Endothelial cell of umbilical vein (primary cell): ENCODE measurements at regions not wholly inside any gene's neighbourhood (a gene's known extent, or its start where the extent isn't known, plus 50 kb on each side); places are given as distances from the start of the nearest gene placed in this dataset.

ENCODE experiments used
- CTCF ChIP-seq, 2 donors: IDR thresholded peaks; 1 replicate in 1 of 2; 2 replicates in 1 of 2; pipeline ENCODE4 v1.5.1; 2011; ENCODE audit warnings: low read length in 2 of 2, mild to moderate bottlenecking in 2 of 2, moderate library complexity in 2 of 2, control low read depth in 1 of 2, inconsistent platforms in 1 of 2, low read depth in 1 of 2; ENCODE audit not compliant: insufficient read depth in 1 of 2; ENCODE audit errors: extremely low read depth in 1 of 2
- POLR2A ChIP-seq: IDR thresholded peaks from 2 replicates; pipeline ENCODE4 v1.6.1; 2012; ENCODE audit warnings: low read depth, mild to moderate bottlenecking, control low read depth, low read length
- POLR2AphosphoS5 ChIP-seq: IDR thresholded peaks from 2 replicates; pipeline ENCODE4 v1.6.1; 2012; ENCODE audit warnings: low read depth, mild to moderate bottlenecking, control low read depth, low read length, moderate library complexity; ENCODE audit not compliant: insufficient read depth

GRCh38 chr3:117596503-117596902 lies 886.9 kb downstream of the TUSC7 start:
- TF ChIP-seq CTCF (IDR thresholded peaks at IDR 0.05; ENCODE audit: extremely low read depth in 1 of 2, insufficient read depth in 1 of 2, low read depth in 1 of 2, low read length in 2 of 2) (no peak), POLR2A (no peak), POLR2AphosphoS5 (no peak)
